K562 (cell line): ENCODE measurements at regions not wholly inside any gene's neighbourhood (a gene's known extent, or its start where the extent isn't known, plus 50 kb on each side); places are given as distances from the start of the nearest gene placed in this dataset.

ENCODE experiments used
- ATAC-seq: fragments of 200-7000 bp; cut with Tn5 transposase; 3 replicates; pipeline ENCODE4 v1.9.1; 2020; ENCODE audit warnings: moderate library complexity
- BruUV-seq: library from RNA; stranded (reverse); fragments of 400-500 nt; replicated peaks from 2 replicates; lab custom pipeline; 2021; lab: Mats Ljungman, UMichigan
- CTCF ChIA-PET: fragments of 300-600 bp; formaldehyde crosslinking; extraction: SDS; loops from one replicate; lab custom pipeline; 2021; ENCODE audit warnings: low intra/inter-chr PET ratio; lab: Yijun Ruan, JAX
- POLR2A ChIA-PET: fragments of 300-600, 350-650 bp; sonication (Branson Sonifier 250); formaldehyde crosslinking; extraction: SDS; loops from one replicate; lab custom pipeline; 2021; ENCODE audit warnings: antibody characterized with exemption, inconsistent platforms; lab: Yijun Ruan, JAX
- DNase-seq, 4 experiments: peaks; one replicate each; pipeline versions ENCODE4 v3.0.0 to v3.0.0-alpha.2; 2011 to 2018; ENCODE audit warnings: low spot score in 3 of 4, mixed read lengths in 3 of 4; ENCODE audit errors: extremely low read depth in 1 of 4
- FAIRE-seq: peaks from 2 replicates; lab custom pipeline; 2011; peaks lifted over from hg19 to GRCh38; lab: Jason Lieb, UNC
- H2AFZ ChIP-seq: 2 replicates; pipeline ENCODE4 v1.6.0; 2011; ENCODE audit warnings: low read depth, low read length, control low read depth, inconsistent platforms
- H3K27ac ChIP-seq: fragments of 200-600 bp; 3 replicates; pipeline ENCODE4 v1.8.0; 2011; ENCODE audit warnings: low read depth, mild to moderate bottlenecking, control low read depth, inconsistent platforms, low read length, moderate library complexity, mixed read lengths; ENCODE audit errors: extremely low read depth
- H3K27me3 ChIP-seq, 2 experiments: fragments of 300-600 bp in 1 of 2; 2 replicates in 1 of 2; 3 replicates in 1 of 2; pipeline versions ENCODE4 v1.6.0 to v1.8.0; 2011; ENCODE audit warnings: inconsistent platforms in 2 of 2, low read length in 2 of 2, mild to moderate bottlenecking in 1 of 2, mixed read lengths in 1 of 2, moderate library complexity in 1 of 2; ENCODE audit not compliant: control insufficient read depth in 2 of 2, insufficient read depth in 2 of 2
- H3K36me3 ChIP-seq: fragments of 300-600 bp; 3 replicates; pipeline ENCODE4 v1.8.0; 2011; ENCODE audit warnings: mild to moderate bottlenecking, low read length, inconsistent platforms; ENCODE audit not compliant: control insufficient read depth, insufficient read depth
- H3K4me1 ChIP-seq, 2 experiments: fragments of 200-600 bp in 1 of 2; replicated peaks in 1 of 2; 2 replicates in 1 of 2; 3 replicates in 1 of 2; pipeline versions ENCODE4 v1.5.1 to v1.8.0; 2011; ENCODE audit warnings: inconsistent platforms in 2 of 2, low read length in 2 of 2, mild to moderate bottlenecking in 1 of 2, mixed read lengths in 1 of 2, moderate library complexity in 1 of 2; ENCODE audit not compliant: control insufficient read depth in 2 of 2, insufficient read depth in 2 of 2
- H3K4me2 ChIP-seq: 2 replicates; pipeline ENCODE4 v1.6.1; 2011; ENCODE audit warnings: low read length, control low read depth, inconsistent platforms, mixed read lengths; ENCODE audit not compliant: insufficient read depth
- H3K4me3 ChIP-seq: fragments of 200-600 bp; sonication (generic), shearing (Covaris generic); 2 replicates; pipeline ENCODE4 v1.5.1; 2016; ENCODE audit warnings: control low read depth, inconsistent platforms
- H3K79me2 ChIP-seq: fragments of 200-600 bp; 3 replicates; pipeline ENCODE4 v1.8.0; 2011; ENCODE audit warnings: low read length, inconsistent platforms; ENCODE audit not compliant: control insufficient read depth, insufficient read depth
- H3K9ac ChIP-seq, 2 experiments: 2 replicates each; pipeline versions ENCODE4 v1.6.0 to v1.6.1; 2011; ENCODE audit warnings: low read depth in 2 of 2, low read length in 2 of 2, control low read depth in 1 of 2, inconsistent platforms in 1 of 2, mild to moderate bottlenecking in 1 of 2, mixed read lengths in 1 of 2; ENCODE audit not compliant: insufficient read depth in 1 of 2
- H3K9me1 ChIP-seq: one replicate; pipeline ENCODE4 v1.6.0; 2011; ENCODE audit warnings: inconsistent platforms, mild to moderate bottlenecking, low read length, moderate library complexity; ENCODE audit not compliant: control insufficient read depth, insufficient read depth
- H3K9me3 ChIP-seq: replicated peaks from 2 replicates; pipeline ENCODE4 v1.5.1; 2011; ENCODE audit warnings: low read depth, low read length, inconsistent platforms; ENCODE audit not compliant: control insufficient read depth, insufficient read depth
- H4K20me1 ChIP-seq: replicated peaks from 2 replicates; pipeline ENCODE4 v1.6.1; 2011; ENCODE audit warnings: low read length, inconsistent platforms, mixed read lengths; ENCODE audit not compliant: control insufficient read depth, insufficient read depth
- AFF1 ChIP-seq, 2 experiments: fragments of 450-650 bp; IDR thresholded peaks; 2 replicates each; pipeline ENCODE4 v1.6.1; 2018; ENCODE audit warnings: mild to moderate bottlenecking in 2 of 2, low read depth in 1 of 2; ENCODE audit not compliant: partially characterized antibody in 2 of 2
- BRCA1 ChIP-seq, 2 experiments: fragments of 450-650 bp in 1 of 2; sonication (generic) in 1 of 2; formaldehyde crosslinking in 1 of 2; IDR thresholded peaks; 2 replicates each; pipeline versions ENCODE4 v1.5.0 to v1.6.1; 2017 to 2020; ENCODE audit warnings: mild to moderate bottlenecking in 1 of 2, missing genetic modification reagents in 1 of 2
- ELK1 ChIP-seq: sonication (generic); formaldehyde crosslinking; IDR thresholded peaks from 2 replicates; pipeline ENCODE4 v1.8.1; 2022; ENCODE audit warnings: missing genetic modification reagents
- ESRRB ChIP-seq: fragments of 250-450 bp; sonication (Bioruptor Pico); IDR thresholded peaks from 2 replicates; pipeline ENCODE4 v1.5.0; 2020; ENCODE audit warnings: mild to moderate bottlenecking, moderate library complexity, borderline replicate concordance
- HDAC3 ChIP-seq: fragments of 450-650 bp; IDR thresholded peaks from 2 replicates; pipeline ENCODE4 v1.6.1; 2018; ENCODE audit warnings: borderline replicate concordance, mild to moderate bottlenecking, moderate library complexity; ENCODE audit not compliant: partially characterized antibody
- RB1 ChIP-seq: fragments of 450-650 bp; IDR thresholded peaks from 2 replicates; pipeline ENCODE4 v1.6.1; 2017; ENCODE audit warnings: low read depth, mild to moderate bottlenecking
- SIRT6 ChIP-seq: IDR thresholded peaks from one replicate; pipeline ENCODE4 v1.6.1; 2012; ENCODE audit warnings: low read depth, mild to moderate bottlenecking, control low read depth, inconsistent platforms, low read length, moderate library complexity
- SMAD2 ChIP-seq: fragments of 150-350 bp; IDR thresholded peaks from 2 replicates; pipeline ENCODE4 v1.6.1; 2014; ENCODE audit warnings: low read depth, mild to moderate bottlenecking, low read length
- ZEB2 ChIP-seq: fragments of 450-650 bp; IDR thresholded peaks from 2 replicates; pipeline ENCODE4 v1.6.1; 2016
- ZNF12 ChIP-seq: sonication (generic); formaldehyde crosslinking; IDR thresholded peaks from 2 replicates; pipeline ENCODE4 v1.4.0; 2020; ENCODE audit warnings: mild to moderate bottlenecking, missing genetic modification reagents
- ZNF584 ChIP-seq: fragments of 200-800 bp; sonication (Bioruptor generic); IDR thresholded peaks from 2 replicates; pipeline ENCODE4 v1.6.1; 2016; ENCODE audit warnings: low read depth, mild to moderate bottlenecking, missing genetic modification characterization, missing compliant biosample characterization
- ZNF740 ChIP-seq, 3 experiments: fragments of 200-800 bp in 1 of 3; sonication (Bioruptor generic) in 1 of 3; sonication (generic) in 1 of 3; formaldehyde crosslinking in 1 of 3; IDR thresholded peaks; 2 replicates each; pipeline versions ENCODE4 v1.6.1 to v1.8.0; 2016 to 2022; ENCODE audit warnings: mild to moderate bottlenecking in 2 of 3, missing compliant biosample characterization in 2 of 3, missing genetic modification characterization in 2 of 3, missing genetic modification reagents in 1 of 3
- ZNF785 ChIP-seq: fragments of 250-450 bp; sonication (Bioruptor Pico); IDR thresholded peaks from 2 replicates; pipeline ENCODE4 v1.4.0; 2020; ENCODE audit warnings: mild to moderate bottlenecking
- in situ Hi-C: fragments of 300-500 bp; cut with MboI; formaldehyde crosslinking; loops from 4 replicates; pipeline ENCODE4 v1.15.0; 2018; ENCODE audit warnings: inconsistent platforms, mixed read lengths
- intact Hi-C: fragments of 100-400 bp; cut with micrococcal nuclease; formaldehyde crosslinking; loops from 2 replicates; pipeline ENCODE4 v1.14.2; 2022

DNA sequence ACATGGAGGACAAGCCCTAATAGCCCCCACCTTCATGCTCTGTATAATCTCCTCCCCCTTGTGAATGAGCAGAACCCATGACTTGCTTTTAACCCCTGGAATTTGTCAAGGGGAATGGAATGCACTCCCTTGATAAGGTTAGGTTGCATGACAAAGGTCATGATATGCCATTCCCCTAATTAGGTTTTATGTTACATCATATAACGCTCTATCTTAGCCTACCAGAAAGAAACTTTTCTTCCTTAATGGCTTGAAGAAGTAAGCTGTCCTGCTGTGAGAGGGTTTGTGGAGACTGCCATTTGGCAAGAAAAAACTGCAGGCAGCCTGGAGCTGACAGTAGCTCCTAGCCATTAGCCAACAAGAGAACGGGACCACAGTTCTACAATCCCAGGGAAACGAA is 399.8 kb upstream of the MAD2L1 start (continued):
- TF ChIP-seq SIRT6 (no peak), ZNF785 (no peak), ZEB2 (no peak)

GRCh38 chr4:120454788-120455187 is 388.1 kb upstream of the MAD2L1 start:
- no peaks in the 10 kb centered on the region for H3K79me2 ChIP-seq
- no peaks in the 10 kb centered on the region for H3K4me1 ChIP-seq
- H3K4me3 ChIP-seq, result no peak overlapping the region
- ChIA-PET POLR2A (no interaction called here), CTCF (no interaction called here)
- H3K27me3 ChIP-seq, result no peaks in the 10 kb centered on the region
- no peak overlapping the region for H2AFZ ChIP-seq
- H3K9me1 ChIP-seq, result no peaks in the 10 kb centered on the region
- no peak overlapping the region for H3K27ac ChIP-seq
- H4K20me1 ChIP-seq, result no peaks in the 10 kb centered on the region
- intact Hi-C loops, result no loop called here
- TF ChIP-seq RB1, result no peak
- no peak for TF ChIP-seq HDAC3
- TF ChIP-seq ZNF12 (CRISPR knock-in tag), result no peak
- TF ChIP-seq ELK1 (CRISPR knock-in tag), result no peak
- TF ChIP-seq ZNF740 (CRISPR knock-in tag; IDR thresholded peaks at IDR 0.05), result no peak
- TF ChIP-seq ZNF740 (tag; IDR thresholded peaks at IDR 0.05), result no peak
- no peak for TF ChIP-seq ESRRB (CRISPR knock-in tag)
- TF ChIP-seq AFF1 (IDR thresholded peaks at IDR 0.05; ENCODE audit: low read depth in 1 of 2, partially characterized antibody in 2 of 2), result no peak
- no peak for TF ChIP-seq ZNF584 (CRISPR knock-in tag)
- TF ChIP-seq BRCA1 (IDR thresholded peaks at IDR 0.05), result no peak
- TF ChIP-seq BRCA1 (CRISPR knock-in tag; IDR thresholded peaks at IDR 0.05), result no peak
- no peak for TF ChIP-seq SMAD2
- H3K9ac ChIP-seq, result no peak overlapping the region
- FAIRE-seq (no peak), DNase-seq (no peak), ATAC-seq (no peak)
- H3K36me3 ChIP-seq, result no peaks in the 10 kb centered on the region
- in situ Hi-C loops, result no loop called here
- H3K9me3 ChIP-seq, result no peaks in the 10 kb centered on the region; the same call in none of the 2 replicates
- H3K4me2 ChIP-seq, result no peak overlapping the region
- BruUV-seq, result no TSS peak
